ENCODE measurements at regions not wholly inside any gene's neighbourhood (a gene's known extent, or its start where the extent isn't known, plus 50 kb on each side); places are given as distances from the start of the nearest gene placed in this dataset.

DNA sequence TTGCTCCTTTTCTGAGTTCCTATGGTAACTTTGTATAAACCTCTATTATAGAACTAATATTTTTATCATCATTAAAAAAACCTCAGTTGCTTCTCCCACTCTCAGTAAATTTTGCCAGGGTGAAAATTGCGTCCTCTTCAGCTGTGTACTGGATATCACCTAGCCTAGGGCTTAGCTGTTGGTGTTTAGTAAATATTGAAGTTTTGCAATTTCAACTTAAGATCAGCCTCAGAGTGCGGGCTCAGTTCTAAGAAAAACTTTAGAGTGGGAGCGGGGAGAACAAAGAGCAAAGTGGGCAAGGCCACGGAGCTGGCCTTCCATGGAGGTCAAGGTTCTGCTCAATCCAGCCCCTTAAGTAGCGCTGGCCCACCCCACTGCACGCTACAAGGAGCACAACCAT, 488.3 kb upstream of the SPRED2 start (continued):
- TF ChIP-seq, protein P1, sequence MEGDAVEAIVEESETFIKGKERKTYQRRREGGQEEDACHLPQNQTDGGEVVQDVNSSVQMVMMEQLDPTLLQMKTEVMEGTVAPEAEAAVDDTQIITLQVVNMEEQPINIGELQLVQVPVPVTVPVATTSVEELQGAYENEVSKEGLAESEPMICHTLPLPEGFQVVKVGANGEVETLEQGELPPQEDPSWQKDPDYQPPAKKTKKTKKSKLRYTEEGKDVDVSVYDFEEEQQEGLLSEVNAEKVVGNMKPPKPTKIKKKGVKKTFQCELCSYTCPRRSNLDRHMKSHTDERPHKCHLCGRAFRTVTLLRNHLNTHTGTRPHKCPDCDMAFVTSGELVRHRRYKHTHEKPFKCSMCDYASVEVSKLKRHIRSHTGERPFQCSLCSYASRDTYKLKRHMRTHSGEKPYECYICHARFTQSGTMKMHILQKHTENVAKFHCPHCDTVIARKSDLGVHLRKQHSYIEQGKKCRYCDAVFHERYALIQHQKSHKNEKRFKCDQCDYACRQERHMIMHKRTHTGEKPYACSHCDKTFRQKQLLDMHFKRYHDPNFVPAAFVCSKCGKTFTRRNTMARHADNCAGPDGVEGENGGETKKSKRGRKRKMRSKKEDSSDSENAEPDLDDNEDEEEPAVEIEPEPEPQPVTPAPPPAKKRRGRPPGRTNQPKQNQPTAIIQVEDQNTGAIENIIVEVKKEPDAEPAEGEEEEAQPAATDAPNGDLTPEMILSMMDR (IDR thresholded peaks at IDR 0.05) = no peak
- TF ChIP-seq RXRA (IDR thresholded peaks at IDR 0.05; ENCODE audit: borderline replicate concordance, low read depth) (no peak), NFIC (IDR thresholded peaks at IDR 0.05; ENCODE audit: borderline replicate concordance) (no peak), RAD21 (IDR thresholded peaks at IDR 0.05; ENCODE audit: low read length) (no peak), EP300 (IDR thresholded peaks at IDR 0.05; ENCODE audit: borderline replicate concordance in 1 of 2, low read depth in 1 of 2, low read length in 1 of 2) (no peak), CHD2 (IDR thresholded peaks at IDR 0.05; ENCODE audit: low read length, partially characterized antibody) (no peak)
- TF ChIP-seq, protein P2, sequence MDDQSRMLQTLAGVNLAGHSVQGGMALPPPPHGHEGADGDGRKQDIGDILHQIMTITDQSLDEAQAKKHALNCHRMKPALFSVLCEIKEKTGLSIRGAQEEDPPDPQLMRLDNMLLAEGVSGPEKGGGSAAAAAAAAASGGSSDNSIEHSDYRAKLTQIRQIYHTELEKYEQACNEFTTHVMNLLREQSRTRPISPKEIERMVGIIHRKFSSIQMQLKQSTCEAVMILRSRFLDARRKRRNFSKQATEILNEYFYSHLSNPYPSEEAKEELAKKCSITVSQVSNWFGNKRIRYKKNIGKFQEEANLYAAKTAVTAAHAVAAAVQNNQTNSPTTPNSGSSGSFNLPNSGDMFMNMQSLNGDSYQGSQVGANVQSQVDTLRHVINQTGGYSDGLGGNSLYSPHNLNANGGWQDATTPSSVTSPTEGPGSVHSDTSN (IDR thresholded peaks at IDR 0.05) = no peak
- TF ChIP-seq, protein P3, sequence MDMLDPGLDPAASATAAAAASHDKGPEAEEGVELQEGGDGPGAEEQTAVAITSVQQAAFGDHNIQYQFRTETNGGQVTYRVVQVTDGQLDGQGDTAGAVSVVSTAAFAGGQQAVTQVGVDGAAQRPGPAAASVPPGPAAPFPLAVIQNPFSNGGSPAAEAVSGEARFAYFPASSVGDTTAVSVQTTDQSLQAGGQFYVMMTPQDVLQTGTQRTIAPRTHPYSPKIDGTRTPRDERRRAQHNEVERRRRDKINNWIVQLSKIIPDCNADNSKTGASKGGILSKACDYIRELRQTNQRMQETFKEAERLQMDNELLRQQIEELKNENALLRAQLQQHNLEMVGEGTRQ (IDR thresholded peaks at IDR 0.05; ENCODE audit: borderline replicate concordance, low read depth, low read length) = no peak

DNA sequence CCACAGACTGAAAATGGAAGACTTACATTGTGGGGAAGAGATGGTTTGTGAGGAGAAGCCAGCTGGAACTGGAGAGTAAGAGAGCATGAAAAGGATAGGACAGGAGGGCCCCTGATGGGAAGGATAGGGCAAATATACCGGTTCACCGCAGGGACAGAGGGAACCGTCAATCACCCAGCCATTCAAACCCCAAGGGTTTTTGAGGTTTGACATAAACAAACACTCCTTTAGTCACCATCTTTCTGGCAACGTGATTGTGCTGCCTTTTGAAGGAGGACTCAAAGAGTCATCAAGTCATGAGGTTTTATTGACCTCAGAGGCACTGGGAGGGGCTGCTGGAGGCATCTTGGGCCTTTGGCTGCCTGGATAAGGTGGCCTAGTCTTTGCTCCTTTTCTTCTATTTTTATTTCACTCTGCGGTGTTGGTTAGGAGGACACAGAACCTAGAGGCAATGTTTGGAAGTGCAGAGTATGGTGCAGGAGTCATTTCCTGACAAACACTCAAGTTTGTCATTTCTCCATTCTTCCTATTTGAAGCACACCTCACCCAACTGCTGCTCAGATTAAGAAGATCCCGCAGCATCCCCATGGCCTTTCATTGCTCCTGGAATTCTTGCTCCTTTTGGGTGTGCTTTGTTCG, 487.3 kb upstream of the SPRED2 start:
- CTCF ChIA-PET = no interaction called here
- H3K4me1 ChIP-seq (ENCODE audit: control insufficient read depth in 1 of 2, insufficient read depth in 2 of 2, low read depth in 1 of 2, low read length in 1 of 2) = no peaks in the 10 kb centered on the region
- no peak overlapping the region for H3K4me3 ChIP-seq (ENCODE audit: low read depth in 2 of 2, low read length in 1 of 2)
- H3K9me3 ChIP-seq = no peaks in the 10 kb centered on the region
- H3K4me2 ChIP-seq = no peak overlapping the region
- no peak overlapping the region for H2AFZ ChIP-seq (ENCODE audit: low read depth)
- no peaks in the 10 kb centered on the region for H3K9me2 ChIP-seq
- H3K9ac ChIP-seq = no peak overlapping the region
- no peaks in the 10 kb centered on the region for H3K79me2 ChIP-seq (ENCODE audit: insufficient read depth)
- no peak overlapping the region for H3K27ac ChIP-seq (ENCODE audit: low read depth in 2 of 2, low read length in 1 of 2)
- H3K27me3 ChIP-seq (ENCODE audit: insufficient read depth) = no peaks in the 10 kb centered on the region
- no peak for TF ChIP-seq CHD2 (IDR thresholded peaks at IDR 0.05; ENCODE audit: low read length, partially characterized antibody)
- 29% methylated on average over 7 of the region's 7 CpGs for WGBS (ENCODE audit: low lambda C conversion rate)
- no peaks in the 10 kb centered on the region for H4K20me1 ChIP-seq (ENCODE audit: insufficient read depth)
- POLR2A ChIA-PET = no interaction called here
- no peaks in the 10 kb centered on the region for H3F3A ChIP-seq (replicated peaks; ENCODE audit: insufficient read depth)
- no peaks in the 10 kb centered on the region for H3K36me3 ChIP-seq (replicated peaks in 1 of 2; ENCODE audit: control insufficient read depth in 1 of 2, insufficient read depth in 2 of 2, low read length in 1 of 2)
- no peak for DNase-seq

DNA sequence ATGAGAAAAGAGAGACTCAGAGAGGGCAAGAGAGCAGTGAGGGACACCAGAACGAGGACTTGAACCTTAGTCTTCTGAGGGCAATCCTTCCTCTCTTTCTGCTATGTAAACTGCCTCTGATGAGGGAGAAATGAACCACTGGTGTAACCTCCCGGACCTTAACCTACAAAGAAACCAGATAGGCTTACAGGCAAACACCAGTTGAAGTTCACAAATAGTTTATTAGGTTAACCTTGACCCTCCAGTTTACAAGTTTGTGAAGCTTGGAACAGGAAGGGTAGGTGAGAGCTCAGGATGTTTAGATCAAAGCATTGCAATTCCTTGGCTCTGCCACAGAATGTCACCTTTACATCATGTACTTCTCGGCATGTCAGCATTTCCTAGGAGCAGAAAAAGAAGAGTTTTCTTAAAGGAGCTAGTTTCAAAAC, 486.4 kb upstream of the SPRED2 start:
- Histone ChIP-seq H3K79me2 (ENCODE audit: insufficient read depth) (no peaks in the 10 kb centered on the region), H3K36me3 (replicated peaks in 1 of 2; ENCODE audit: control insufficient read depth in 1 of 2, insufficient read depth in 2 of 2, low read length in 1 of 2) (no peaks in the 10 kb centered on the region), H3K27ac (ENCODE audit: low read depth in 2 of 2, low read length in 1 of 2) (no peak overlapping the region), H3K4me3 (ENCODE audit: low read depth in 2 of 2, low read length in 1 of 2) (no peak overlapping the region), H4K20me1 (ENCODE audit: insufficient read depth) (no peaks in the 10 kb centered on the region), H3K9ac (no peak overlapping the region), H3K9me3 (no peaks in the 10 kb centered on the region), H3K4me2 (no peak overlapping the region), H3F3A (replicated peaks; ENCODE audit: insufficient read depth) (no peaks in the 10 kb centered on the region), H3K9me2 (no peaks in the 10 kb centered on the region), H3K4me1 (ENCODE audit: control insufficient read depth in 1 of 2, insufficient read depth in 2 of 2, low read depth in 1 of 2, low read length in 1 of 2) (no peaks in the 10 kb centered on the region; a peak in 2 of 4 replicates), H3K27me3 (ENCODE audit: insufficient read depth) (no peaks in the 10 kb centered on the region), H2AFZ (ENCODE audit: low read depth) (no peak overlapping the region)
- 22% methylated on average over 3 of the region's 3 CpGs for WGBS (ENCODE audit: low lambda C conversion rate)
- POLR2A ChIA-PET = no interaction called here
- TF ChIP-seq RXRA (IDR thresholded peaks at IDR 0.05; ENCODE audit: borderline replicate concordance, low read depth) (no peak), TAF1 (IDR thresholded peaks at IDR 0.05; ENCODE audit: borderline replicate concordance, low read depth, low read length) (no peak), EZH2phosphoT487 (IDR thresholded peaks at IDR 0.05; ENCODE audit: borderline replicate concordance, low read depth) (no peak), NFIC (IDR thresholded peaks at IDR 0.05; ENCODE audit: borderline replicate concordance) (no peak), RAD21 (IDR thresholded peaks at IDR 0.05; ENCODE audit: low read length) (peak; percentile 46; the same call in 1 of the 2 replicates), JUND (IDR thresholded peaks at IDR 0.05) (no peak), MEF2A (IDR thresholded peaks at IDR 0.05; ENCODE audit: borderline replicate concordance, low read depth) (no peak)
- CTCF ChIA-PET = no interaction called here
- DNase-seq = no peak
